ENCODE measurements at regions not wholly inside any gene's neighbourhood (a gene's known extent, or its start where the extent isn't known, plus 50 kb on each side); places are given as distances from the start of the nearest gene placed in this dataset.
"Not testable (repeated sequence)": the region's sequence is repeated elsewhere in the genome, so short reads cannot be mapped to it uniquely, and the experiment has no call there.

DNA sequence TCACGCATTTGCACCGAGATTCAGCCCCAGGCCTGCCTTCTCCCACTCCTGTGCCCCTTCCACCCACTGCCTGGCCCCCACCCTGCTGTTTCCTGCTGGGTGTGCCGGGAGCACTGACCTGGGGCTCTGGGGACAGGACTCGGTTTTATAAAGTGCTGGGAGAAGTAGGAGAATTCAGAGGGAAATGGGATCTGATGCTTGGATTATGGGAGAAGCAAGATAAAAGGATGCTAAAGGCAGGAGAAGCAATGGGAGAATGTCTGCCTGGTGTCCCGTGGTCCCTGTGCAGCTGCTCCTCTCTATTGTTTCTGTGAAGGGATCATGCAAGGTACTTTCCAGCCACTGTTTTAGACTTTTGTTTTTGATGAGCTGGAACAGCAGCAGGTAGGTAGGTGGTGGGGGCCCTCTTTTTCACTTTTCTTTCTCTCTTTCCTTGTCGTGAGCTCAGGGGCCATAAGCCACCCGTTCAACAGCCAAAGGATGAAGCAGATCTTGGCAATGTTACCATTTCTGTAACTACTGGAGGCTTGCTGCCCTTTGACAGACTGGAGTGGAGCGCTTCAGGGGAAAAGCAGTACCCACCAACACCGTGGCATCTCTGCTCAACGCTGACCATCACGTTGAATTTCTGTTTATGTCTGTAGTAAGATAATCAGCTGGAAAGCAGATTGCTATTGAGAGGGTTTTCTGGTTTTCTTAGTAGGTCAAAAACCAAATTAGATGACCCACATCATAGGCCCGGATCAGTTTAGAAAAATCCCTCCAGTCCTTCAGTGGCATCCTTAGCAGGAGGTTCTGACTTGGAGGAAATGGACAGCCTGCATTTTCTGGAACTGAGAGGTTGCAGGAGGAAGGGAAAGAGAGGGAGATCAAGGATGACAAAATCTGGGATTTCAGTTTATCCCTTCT, 63.8 kb upstream of the ENPP6 start:
- no peak for DNase-seq (ENCODE audit: low read depth)

DNA sequence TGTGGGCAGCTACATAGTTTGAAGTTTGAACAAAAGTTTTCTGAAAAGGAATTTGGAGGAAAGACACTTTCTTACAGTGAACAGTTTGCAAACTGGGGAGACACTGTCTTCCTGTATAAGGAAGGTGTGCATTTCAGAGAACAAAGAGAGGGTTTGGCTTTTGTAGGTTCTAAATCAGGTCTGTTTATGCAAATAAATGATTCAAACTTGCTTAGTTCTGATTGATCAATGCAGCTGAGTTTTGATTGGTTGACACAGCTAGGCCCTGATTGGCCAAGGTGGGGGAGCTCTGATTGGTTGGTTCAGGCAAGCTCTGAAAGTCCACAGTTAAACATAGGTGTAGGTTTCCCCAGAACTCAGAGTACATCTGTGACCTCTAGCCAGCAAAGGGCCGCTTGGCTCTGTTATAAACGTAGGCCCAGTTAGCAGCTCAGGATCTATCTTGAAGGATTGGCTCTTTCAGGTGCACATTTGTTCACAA, 63.0 kb upstream of the ENPP6 start:
- no peak for DNase-seq (ENCODE audit: low read depth)

DNA sequence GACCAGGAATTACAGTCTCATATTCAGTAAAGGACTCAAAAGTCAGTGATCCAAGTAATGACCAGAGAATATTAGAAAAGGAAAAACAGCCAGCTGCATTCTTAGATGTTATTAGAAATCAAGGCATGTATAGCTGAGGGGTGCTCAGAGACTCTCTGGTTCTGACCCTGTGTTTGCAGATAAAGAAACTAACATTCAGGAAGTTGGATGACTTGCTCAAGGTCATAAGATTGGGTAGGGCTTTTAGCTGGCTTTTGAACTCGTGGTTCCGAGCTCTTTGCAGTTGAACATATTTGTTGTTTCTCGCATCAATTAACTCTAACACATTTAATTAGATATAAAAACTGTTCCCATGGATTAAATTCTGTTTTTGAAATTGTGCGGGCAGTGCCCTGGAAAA, 62.5 kb upstream of the ENPP6 start:
- no peak for DNase-seq (ENCODE audit: low read depth)

DNA sequence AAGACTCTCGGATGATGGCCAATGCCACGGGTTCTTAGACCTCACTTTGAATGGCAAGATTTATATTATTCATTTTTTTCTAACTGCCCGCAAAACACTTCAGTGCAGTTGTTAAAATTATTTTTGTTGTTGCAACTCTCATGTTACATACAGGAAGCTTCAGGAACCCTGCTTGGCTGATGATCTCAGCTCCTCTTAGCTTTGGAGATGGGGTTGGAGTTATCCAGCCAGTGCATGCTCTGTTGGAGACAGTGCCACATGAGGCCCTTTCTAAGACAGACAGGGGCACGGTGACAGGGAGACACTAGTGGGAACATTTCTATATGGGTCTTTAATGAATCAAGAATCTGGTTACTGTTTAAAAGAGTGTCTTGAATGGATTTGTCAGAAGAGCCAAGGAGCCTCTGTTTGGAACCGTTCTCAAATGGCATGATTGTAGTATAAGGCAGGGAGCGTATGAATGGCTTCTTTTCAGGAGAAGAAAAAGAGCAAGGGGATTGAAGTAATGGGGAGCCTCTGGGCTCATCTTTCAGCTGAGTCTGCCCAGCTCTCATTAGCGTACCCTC, 61.9 kb upstream of the ENPP6 start:
- DNase-seq (ENCODE audit: low read depth): no peak

DNA sequence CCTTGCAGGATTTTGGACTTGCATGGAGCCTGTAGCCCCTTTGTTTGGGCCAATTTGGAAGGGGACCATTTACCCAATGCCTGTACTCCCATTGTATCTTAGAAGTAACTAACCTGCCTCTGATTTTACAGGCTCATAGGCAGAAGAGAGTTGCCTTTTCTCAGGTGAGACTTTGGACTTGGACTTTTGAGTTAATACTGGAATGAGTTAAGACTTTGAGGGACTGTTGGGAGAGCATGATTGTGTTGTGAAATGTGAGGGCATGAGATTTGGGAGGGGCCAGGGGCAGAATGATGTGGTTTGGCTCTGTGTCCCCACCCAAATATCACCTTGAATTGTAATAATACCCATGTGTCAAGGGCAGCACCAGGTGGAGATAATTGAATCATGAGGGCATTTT, 60.1 kb upstream of the ENPP6 start:
- DNase-seq (ENCODE audit: low read depth): not testable (repeated sequence)

DNA sequence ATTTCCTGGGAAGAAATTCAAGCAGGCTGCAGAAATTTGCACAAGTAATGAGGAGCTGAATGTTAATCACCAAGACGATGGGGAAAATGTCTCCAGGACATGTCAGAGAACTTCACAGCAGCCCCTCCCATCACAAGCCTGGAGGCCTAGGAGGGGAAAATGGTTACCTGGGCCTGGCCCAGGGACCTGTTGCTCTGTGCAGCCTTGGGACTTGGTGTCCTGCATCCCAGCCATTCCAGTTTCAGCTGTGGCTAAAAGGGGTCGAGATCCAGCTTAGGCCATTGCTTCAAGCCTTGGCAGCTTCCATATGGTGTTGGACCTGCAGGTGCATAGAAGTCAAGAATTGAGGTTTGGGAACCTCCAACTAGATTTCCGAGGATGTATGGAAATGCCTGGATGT, 59.3 kb upstream of the ENPP6 start:
- DNase-seq (ENCODE audit: low read depth): not testable (repeated sequence)

DNA sequence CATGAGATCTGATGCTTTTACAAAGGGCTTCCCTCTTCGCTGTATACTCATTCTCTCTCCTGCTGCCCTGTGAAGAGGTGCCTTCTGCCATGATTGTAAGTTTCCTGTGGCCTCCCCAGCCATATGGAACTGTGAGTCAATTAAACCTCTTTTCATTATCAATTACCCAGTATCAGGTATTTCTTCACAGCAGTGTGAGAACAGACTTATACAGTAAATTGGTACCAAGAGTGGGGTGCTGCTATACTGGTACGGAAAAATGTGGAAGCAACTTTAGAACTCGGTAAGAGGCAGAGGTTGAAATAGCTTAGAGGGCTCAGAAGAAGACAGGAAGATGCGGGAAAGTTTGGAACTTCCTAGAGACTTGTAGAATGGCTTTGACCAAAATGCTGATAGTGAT, 58.7 kb upstream of the ENPP6 start:
- DNase-seq (ENCODE audit: low read depth): not testable (repeated sequence)

DNA sequence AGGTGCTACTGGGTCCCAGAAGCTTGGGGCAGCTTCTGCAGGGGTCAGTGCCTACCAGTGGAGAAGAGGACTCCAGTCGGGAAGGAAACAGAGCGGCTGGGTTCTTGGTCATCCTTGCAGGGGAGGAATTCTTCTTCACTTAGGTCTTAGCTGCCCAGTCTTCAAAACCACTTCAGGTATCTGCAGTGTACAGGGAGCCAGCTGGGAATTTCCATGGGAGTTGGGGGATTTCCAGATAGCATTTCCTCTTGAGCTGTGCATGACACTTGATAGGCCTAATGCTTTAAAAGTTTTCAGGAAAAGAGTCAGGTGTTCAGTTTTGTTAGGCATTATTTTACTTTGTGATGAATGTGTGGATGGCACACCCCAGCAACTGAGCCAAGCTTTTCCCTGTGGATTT, 58.1 kb upstream of the ENPP6 start:
- no peak for DNase-seq (ENCODE audit: low read depth)

DNA sequence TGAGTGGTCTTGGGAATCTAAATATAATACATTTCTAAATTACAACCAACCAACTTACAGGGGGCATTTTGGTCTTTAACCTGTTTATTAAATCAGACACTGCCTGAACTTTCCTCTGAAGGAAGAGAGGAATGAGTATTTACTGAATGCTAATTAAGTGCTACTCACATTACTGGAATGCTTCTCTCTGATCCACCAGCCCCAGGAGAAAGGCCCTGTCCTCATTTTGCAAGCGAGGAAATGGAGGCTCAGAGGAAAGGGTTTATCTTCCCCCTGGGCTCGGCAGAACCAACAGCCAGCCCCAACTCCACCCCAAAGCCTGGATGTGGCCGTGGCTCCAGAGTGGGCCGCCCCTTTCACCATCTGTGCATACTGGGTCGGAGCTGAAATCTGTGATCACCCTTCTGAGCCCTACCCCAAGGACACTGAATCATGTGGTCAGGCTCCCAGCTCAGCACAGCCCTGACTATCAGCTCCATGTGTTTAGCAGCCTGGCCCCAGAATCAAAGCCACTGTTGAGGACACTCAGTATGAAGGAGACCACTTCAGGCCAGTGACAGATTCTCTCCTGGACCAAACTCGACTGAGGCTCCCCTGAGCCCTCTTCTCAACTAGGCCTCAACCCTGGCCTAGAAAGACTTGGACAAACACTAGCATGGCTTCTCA, 56.7 kb upstream of the ENPP6 start:
- no peak for DNase-seq (ENCODE audit: low read depth)

DNA sequence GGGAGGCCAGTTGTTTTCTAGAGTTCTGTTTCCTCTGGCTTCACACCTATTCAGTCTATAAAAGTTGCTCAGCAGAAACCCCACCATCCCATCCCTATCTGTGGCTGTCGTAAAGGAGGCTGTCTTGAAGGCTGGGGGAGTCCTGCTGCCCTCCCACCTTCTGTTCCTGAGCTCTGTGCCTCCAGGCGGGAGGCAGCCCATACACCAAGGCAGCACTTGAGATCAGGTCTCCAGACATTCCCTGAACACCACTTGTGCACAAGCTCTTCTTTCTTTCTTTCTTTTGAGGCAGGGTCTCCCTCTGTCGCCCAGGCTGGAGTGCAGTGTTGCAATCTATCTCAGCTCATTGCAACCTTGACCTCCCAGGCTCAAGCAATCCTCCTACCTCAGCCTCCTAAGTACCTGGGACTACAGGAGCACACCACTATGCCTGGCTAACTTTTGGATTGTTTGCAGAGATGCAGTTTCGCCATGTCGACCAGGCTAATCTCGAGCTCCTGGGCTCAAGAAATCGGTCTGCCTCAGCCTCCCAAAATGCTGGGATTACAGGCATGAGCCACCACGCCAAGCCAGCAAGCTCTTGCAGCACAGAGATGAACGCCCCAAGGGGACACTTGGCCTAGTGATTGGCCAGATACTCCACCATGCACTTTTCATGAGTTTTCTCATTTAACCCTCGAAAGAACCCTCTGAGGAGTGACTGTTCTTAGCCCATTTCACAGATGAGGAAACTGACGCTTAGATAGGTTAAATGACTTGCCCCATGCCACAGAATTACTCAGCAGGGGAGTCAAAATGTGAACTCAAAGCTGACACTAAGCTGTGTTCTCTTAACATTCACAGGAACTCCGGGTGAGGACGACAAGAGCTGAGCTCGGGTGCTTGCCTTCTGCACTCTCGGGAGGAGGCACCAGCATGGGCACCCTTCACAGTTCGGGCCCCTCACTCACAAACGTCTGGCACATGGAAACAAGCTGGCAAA, 55.8 kb upstream of the ENPP6 start:
- DNase-seq (ENCODE audit: low read depth): no peak

DNA sequence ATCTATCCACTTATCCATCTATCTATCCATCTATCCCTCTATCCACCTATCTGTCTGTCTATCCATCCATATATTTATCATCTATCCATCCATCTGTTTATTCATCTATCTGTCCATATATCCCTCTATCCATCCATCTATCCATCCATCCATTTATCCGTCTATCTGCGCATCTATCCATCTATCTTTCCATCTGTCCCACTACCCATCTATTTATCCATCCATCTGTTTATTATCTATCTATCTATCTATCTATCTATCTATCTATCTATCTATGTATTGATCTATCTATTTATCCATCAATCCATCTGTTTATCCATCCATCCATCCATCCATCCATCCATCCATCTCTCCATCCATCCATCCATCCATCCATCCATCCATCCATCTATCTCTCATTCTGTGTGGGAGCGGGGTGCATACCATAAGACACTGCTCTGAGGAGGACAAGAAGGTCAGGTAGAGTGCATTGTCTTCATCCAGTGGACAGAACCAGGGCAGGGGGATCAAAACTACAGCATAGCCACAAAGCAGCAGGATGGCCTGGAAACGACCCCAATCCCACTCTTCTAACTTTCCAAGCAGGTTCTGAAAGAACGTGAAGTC, 53.2 kb upstream of the ENPP6 start:
- DNase-seq (ENCODE audit: low read depth): no peak

DNA sequence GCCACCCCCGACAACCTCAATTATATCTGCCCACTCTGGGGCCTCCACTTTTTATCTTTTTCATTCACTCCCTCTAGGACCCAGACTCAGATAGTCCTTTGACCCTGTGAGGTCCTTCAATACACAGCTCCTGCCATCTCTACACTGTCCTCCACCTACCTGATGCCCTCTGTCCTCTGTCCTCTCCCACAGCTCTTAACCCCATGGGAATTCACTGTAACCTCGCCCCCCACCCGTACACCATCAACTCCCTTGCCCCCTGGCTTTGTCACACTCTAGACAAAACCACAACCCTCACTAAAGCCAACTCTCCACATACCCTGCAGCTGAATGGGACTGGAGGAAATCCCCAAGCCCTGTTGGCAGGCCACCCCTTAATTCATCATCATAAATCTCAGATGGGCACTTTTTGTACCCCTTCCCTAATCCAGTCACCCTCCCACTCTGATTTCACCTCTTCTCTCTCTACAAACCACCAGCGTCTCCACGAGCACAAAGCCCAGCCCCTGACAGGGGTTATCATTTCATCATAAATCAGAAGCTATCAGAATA, 52.3 kb upstream of the ENPP6 start:
- DNase-seq (ENCODE audit: low read depth): no peak

DNA sequence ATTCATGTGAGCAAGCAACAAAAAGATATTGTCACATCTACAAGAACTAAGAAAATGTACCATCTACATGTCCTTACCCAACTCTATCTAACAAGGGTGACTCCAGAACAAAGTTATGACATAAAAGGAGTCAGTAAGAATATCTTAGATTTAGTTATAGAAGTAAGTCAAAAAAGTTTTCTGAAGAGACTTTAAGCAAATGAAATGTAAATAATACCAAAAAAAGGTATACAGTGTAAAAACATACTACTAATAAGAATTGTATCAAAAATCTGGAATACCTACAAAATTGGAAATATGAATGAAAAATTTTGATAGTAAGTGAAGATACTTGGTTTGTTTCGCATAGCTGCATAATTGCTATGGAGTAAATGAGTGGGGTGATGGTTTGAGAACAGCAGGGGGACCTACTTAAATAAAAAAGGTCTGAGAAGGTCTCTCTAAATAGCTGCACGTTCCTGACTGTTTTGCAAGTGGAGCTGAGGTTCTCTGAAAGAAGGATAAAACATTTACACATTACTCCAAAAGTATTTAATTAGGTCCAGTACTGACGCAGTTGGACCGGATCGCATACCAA, 51.0 kb upstream of the ENPP6 start:
- DNase-seq (ENCODE audit: low read depth): no peak

DNA sequence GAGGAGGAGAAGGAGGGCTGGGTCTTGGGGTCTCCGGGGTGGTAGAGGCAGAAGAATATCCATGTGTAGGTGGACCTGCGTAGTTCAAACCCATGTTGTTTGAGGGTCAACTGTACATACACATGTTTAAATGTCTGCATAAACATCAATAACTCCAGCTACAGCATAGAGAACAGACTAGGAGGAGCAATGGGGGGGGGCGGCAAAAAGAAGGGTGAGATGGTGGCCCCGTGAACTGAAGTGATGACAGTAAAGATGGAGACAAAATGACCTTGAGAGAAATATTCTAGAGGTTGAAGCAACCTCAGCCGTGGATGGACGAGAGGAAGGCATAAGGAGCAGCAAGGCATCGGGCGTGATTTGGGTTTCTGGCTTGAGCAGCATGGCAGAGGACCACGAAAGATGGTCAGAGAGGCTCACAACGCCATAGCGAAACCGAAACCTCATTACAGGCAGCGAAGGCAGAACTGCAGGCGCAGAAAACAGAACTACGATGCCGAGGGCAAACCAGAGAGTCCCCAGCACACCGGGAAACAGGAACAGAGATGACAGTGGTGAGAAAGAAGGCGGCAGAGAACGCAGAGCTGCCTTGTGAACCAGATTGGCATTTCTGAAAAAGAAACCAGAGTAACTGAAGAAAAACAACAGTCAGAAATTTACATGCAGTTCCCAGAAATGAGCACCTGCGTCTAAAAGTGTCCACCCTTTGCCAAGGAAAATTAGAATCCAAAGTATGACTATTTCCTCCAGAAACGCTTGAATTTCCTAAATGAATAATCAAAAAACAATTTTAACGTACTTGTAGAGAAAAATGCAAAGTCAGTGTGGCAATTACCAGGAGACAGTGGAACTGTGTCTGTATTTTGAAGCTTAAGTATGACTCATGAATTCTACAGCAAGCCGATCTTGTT, 50.3 kb upstream of the ENPP6 start:
- DNase-seq (ENCODE audit: low read depth): peak; percentile 46
